Panc1 (cell line): ENCODE measurements at regions not wholly inside any gene's neighbourhood (a gene's known extent, or its start where the extent isn't known, plus 50 kb on each side); places are given as distances from the start of the nearest gene placed in this dataset.

Experiments used
- CTCF ChIP-seq: fragments of 450-650 bp; IDR thresholded peaks from 2 replicates; pipeline ENCODE4 v1.5.1; 2017; ENCODE audit warnings: mild to moderate bottlenecking
- POLR2AphosphoS5 ChIP-seq: IDR thresholded peaks from 2 replicates; pipeline ENCODE4 v1.6.1; 2012; ENCODE audit warnings: mild to moderate bottlenecking, low read depth, low read length, moderate library complexity

DNA sequence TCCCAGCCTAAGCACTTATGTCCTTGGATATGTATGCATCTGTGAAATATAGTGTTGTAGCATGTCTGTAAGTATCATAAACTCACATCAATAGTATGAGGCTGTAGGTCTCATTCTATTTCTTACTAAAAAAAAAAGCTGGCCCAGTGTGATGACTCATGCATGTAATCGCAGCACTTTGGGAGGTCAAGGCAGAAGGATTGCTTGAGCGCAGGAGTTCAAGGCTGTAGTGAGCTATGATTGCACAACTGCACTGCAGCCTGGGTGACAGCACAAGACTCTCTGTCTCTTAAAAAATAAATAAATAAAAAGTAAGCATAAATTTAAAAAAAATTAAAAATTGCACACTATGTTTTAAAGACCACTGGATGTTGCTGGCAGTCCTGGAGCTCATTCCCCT lies 79.1 kb upstream of the SPATA13 start:
- TF ChIP-seq CTCF (no peak), POLR2AphosphoS5 (no peak)
